Lower lobe of right lung (tissue), 2 donors: ENCODE measurements at regions not wholly inside any gene's neighbourhood (a gene's known extent, or its start where the extent isn't known, plus 50 kb on each side); places are given as distances from the start of the nearest gene placed in this dataset.
A peak's percentile ranks its signal among the peaks of the same experiment; 100 is the strongest.

Source experiments
- ATAC-seq, 2 donors: fragments of 200-7000 bp; cut with Tn5 transposase; one replicate each; pipeline ENCODE4 v1.9.1; 2020 to 2022; ENCODE audit warnings: mild to moderate bottlenecking in 2 of 2, moderate library complexity in 2 of 2
- DNase-seq: peaks from one replicate; pipeline ENCODE4 v3.0.0-alpha.2; 2020
- H3K27ac ChIP-seq: fragments of 200-600 bp; one replicate; pipeline ENCODE4 v1.8.0; 2022
- H3K27me3 ChIP-seq: fragments of 200-600 bp; one replicate; pipeline ENCODE4 v1.8.0; 2022; ENCODE audit warnings: low read depth
- H3K36me3 ChIP-seq: fragments of 200-600 bp; one replicate; pipeline ENCODE4 v1.8.0; 2022; ENCODE audit warnings: mild to moderate bottlenecking
- H3K4me1 ChIP-seq: fragments of 200-600 bp; one replicate; pipeline ENCODE4 v1.8.0; 2022
- H3K4me3 ChIP-seq: fragments of 200-600 bp; one replicate; pipeline ENCODE4 v1.8.0; 2022; ENCODE audit warnings: mild to moderate bottlenecking
- H3K9me3 ChIP-seq: fragments of 200-600 bp; one replicate; pipeline ENCODE4 v1.8.0; 2022
- CTCF ChIP-seq: fragments of 200-600 bp; IDR thresholded peaks from one replicate; pipeline ENCODE4 v1.8.0; 2022; ENCODE audit warnings: antibody characterized with exemption, mild to moderate bottlenecking
- intact Hi-C: fragments of 100-400 bp; cut with DNase I; formaldehyde crosslinking; loops from one replicate; pipeline ENCODE4 v1.11.0; 2022
- donor health status: DM: no; HTN: yes; CAD: no; lungs with severe emphysema.

- Histone ChIP-seq H3K4me1 (no peaks in the 10 kb centered on the region), H3K27me3 (no peaks in the 10 kb centered on the region), H3K4me3 (no peak overlapping the region), H3K36me3 (no peaks in the 10 kb centered on the region), H3K9me3 (no peaks in the 10 kb centered on the region), H3K27ac (no peak overlapping the region)
- intact Hi-C loops, result loop anchor here (10.0 kb wide), 1 partner anchor 300 kb away; no protein-coding TSS in a partner anchor
- no peak for DNase-seq
- peak in 1 of 2 donors; percentile 46 for ATAC-seq
- TF ChIP-seq CTCF, result peak; percentile 49
Observed at GRCh38 chr6:123715006-123715863, 78.5 kb upstream of the TRDN start.

GRCh38 chr6:123712831-123713230 lies 76.1 kb upstream of the TRDN start:
- DNase-seq, result no peak
- Histone ChIP-seq H3K27ac (no peak overlapping the region), H3K9me3 (no peaks in the 10 kb centered on the region), H3K4me3 (no peak overlapping the region), H3K27me3 (no peaks in the 10 kb centered on the region), H3K36me3 (no peaks in the 10 kb centered on the region), H3K4me1 (no peaks in the 10 kb centered on the region)
- no peak for ATAC-seq
- TF ChIP-seq CTCF, result no peak
- intact Hi-C loops, result loop anchor here (10.0 kb wide), 1 partner anchor 298 kb away; no protein-coding TSS in a partner anchor

GRCh38 chr6:123702943-123703342 lies 66.2 kb upstream of the TRDN start:
- TF ChIP-seq CTCF, result no peak
- Histone ChIP-seq H3K36me3 (no peaks in the 10 kb centered on the region), H3K27me3 (no peaks in the 10 kb centered on the region), H3K27ac (no peak overlapping the region), H3K4me3 (no peak overlapping the region), H3K4me1 (no peaks in the 10 kb centered on the region), H3K9me3 (no peaks in the 10 kb centered on the region)
- DNase-seq, result no peak
- intact Hi-C loops, result no loop called here
- ATAC-seq, result no peak

- H3K4me1 ChIP-seq, result no peaks in the 10 kb centered on the region
- ATAC-seq, result no peak
- H3K27me3 ChIP-seq, result no peaks in the 10 kb centered on the region
- no peak for TF ChIP-seq CTCF
- intact Hi-C loops, result no loop called here
- H3K9me3 ChIP-seq, result no peaks in the 10 kb centered on the region
- no peak for DNase-seq
- no peaks in the 10 kb centered on the region for H3K36me3 ChIP-seq
- no peak overlapping the region for H3K27ac ChIP-seq
- H3K4me3 ChIP-seq, result no peak overlapping the region
Observed at GRCh38 chr6:123687864-123688263, 51.1 kb upstream of the TRDN start.
